HFFc6 (cell line): ENCODE measurements at regions not wholly inside any gene's neighbourhood (a gene's known extent, or its start where the extent isn't known, plus 50 kb on each side); places are given as distances from the start of the nearest gene placed in this dataset.

Experiments used
- DNase-seq: peaks from one replicate; pipeline ENCODE4 v3.0.0-alpha.2; 2018
- H3K27ac Mint-ChIP-seq: 2 replicates; pipeline ENCODE4 v1.8.0; 2020; ENCODE audit warnings: mild to moderate bottlenecking, mixed read lengths
- H3K27me3 Mint-ChIP-seq: 2 replicates; pipeline ENCODE4 v1.8.0; 2021; ENCODE audit warnings: mild to moderate bottlenecking, moderate library complexity, mixed read lengths; ENCODE audit not compliant: insufficient read depth
- H3K36me3 Mint-ChIP-seq: 2 replicates; pipeline ENCODE4 v1.8.0; 2021; ENCODE audit warnings: low read depth, mixed read lengths
- H3K4me1 Mint-ChIP-seq: 2 replicates; pipeline ENCODE4 v1.8.0; 2020; ENCODE audit warnings: low read depth, mixed read lengths
- H3K4me3 Mint-ChIP-seq: 2 replicates; pipeline ENCODE4 v1.8.0; 2020; ENCODE audit warnings: mild to moderate bottlenecking, moderate library complexity, mixed read lengths
- H3K9me3 Mint-ChIP-seq: 2 replicates; pipeline ENCODE4 v1.8.0; 2020; ENCODE audit warnings: mild to moderate bottlenecking, mixed read lengths
- TF ChIP-seq, protein P1 (sequence below): fragments of 200-600 bp; sonication (generic); IDR thresholded peaks from 2 replicates; pipeline ENCODE4 v1.5.0; 2021; ENCODE audit warnings: antibody characterized with exemption, mild to moderate bottlenecking

GRCh38 chr7:373818-374705, 84.1 kb downstream of the FOXL3 start:
- Mint-ChIP-seq H3K4me3 (no peak overlapping the region), H3K27me3 (peaks cover 21% of the 10 kb centered on the region), H3K36me3 (no peaks in the 10 kb centered on the region), H3K4me1 (no peaks in the 10 kb centered on the region), H3K9me3 (no peaks in the 10 kb centered on the region), H3K27ac (no peak overlapping the region)
- DNase-seq: no peak
- TF ChIP-seq, protein P1, sequence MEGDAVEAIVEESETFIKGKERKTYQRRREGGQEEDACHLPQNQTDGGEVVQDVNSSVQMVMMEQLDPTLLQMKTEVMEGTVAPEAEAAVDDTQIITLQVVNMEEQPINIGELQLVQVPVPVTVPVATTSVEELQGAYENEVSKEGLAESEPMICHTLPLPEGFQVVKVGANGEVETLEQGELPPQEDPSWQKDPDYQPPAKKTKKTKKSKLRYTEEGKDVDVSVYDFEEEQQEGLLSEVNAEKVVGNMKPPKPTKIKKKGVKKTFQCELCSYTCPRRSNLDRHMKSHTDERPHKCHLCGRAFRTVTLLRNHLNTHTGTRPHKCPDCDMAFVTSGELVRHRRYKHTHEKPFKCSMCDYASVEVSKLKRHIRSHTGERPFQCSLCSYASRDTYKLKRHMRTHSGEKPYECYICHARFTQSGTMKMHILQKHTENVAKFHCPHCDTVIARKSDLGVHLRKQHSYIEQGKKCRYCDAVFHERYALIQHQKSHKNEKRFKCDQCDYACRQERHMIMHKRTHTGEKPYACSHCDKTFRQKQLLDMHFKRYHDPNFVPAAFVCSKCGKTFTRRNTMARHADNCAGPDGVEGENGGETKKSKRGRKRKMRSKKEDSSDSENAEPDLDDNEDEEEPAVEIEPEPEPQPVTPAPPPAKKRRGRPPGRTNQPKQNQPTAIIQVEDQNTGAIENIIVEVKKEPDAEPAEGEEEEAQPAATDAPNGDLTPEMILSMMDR: no peak

GRCh38 chr7:374706-375311, 84.8 kb downstream of the FOXL3 start:
- Mint-ChIP-seq H3K27me3 (peaks cover 21% of the 10 kb centered on the region), H3K4me1 (no peaks in the 10 kb centered on the region), H3K9me3 (no peaks in the 10 kb centered on the region), H3K36me3 (no peaks in the 10 kb centered on the region), H3K27ac (no peak overlapping the region), H3K4me3 (no peak overlapping the region)
- TF ChIP-seq, protein P1: no peak
- no peak for DNase-seq

GRCh38 chr7:375321-375831, 85.4 kb downstream of the FOXL3 start:
- Mint-ChIP-seq H3K27ac (no peak overlapping the region), H3K9me3 (no peaks in the 10 kb centered on the region), H3K36me3 (no peaks in the 10 kb centered on the region), H3K27me3 (peaks cover 21% of the 10 kb centered on the region), H3K4me3 (no peak overlapping the region), H3K4me1 (no peaks in the 10 kb centered on the region)
- TF ChIP-seq, protein P1: no peak
- no peak for DNase-seq

GRCh38 chr7:375901-376305, 85.9 kb downstream of the FOXL3 start:
- Mint-ChIP-seq H3K27me3 (peaks cover 22% of the 10 kb centered on the region), H3K9me3 (no peaks in the 10 kb centered on the region), H3K4me3 (no peak overlapping the region), H3K36me3 (no peaks in the 10 kb centered on the region), H3K4me1 (no peaks in the 10 kb centered on the region), H3K27ac (no peak overlapping the region)
- TF ChIP-seq, protein P1: no peak
- no peak for DNase-seq

GRCh38 chr7:376306-377079, 86.5 kb downstream of the FOXL3 start:
- DNase-seq: no peak
- Mint-ChIP-seq H3K36me3 (no peaks in the 10 kb centered on the region), H3K27ac (no peak overlapping the region), H3K27me3 (peaks cover 22% of the 10 kb centered on the region), H3K9me3 (no peaks in the 10 kb centered on the region), H3K4me1 (no peaks in the 10 kb centered on the region), H3K4me3 (no peak overlapping the region)
- TF ChIP-seq, protein P1: no peak
